Left kidney (tissue), 1 donor: ENCODE measurements at regions not wholly inside any gene's neighbourhood (a gene's known extent, or its start where the extent isn't known, plus 50 kb on each side); places are given as distances from the start of the nearest gene placed in this dataset.

Experiments used
- DNase-seq: peaks from one replicate; pipeline ENCODE4 v3.0.0-alpha.2; 2013

GRCh38 chr6:93828553-93828952 lies 409.2 kb upstream of the EPHA7 start:
- no peak for DNase-seq

GRCh38 chr6:93827728-93828127 lies 408.4 kb upstream of the EPHA7 start:
- no peak for DNase-seq

- DNase-seq: no peak
Measured at GRCh38 chr6:93825950-93826349, 406.6 kb upstream of the EPHA7 start.

- DNase-seq: no peak
Measured at GRCh38 chr6:93823489-93823888, 404.1 kb upstream of the EPHA7 start.

- no peak for DNase-seq
Measured at GRCh38 chr6:93822434-93823265, 403.3 kb upstream of the EPHA7 start.

GRCh38 chr6:93821953-93822352 lies 402.6 kb upstream of the EPHA7 start:
- no peak for DNase-seq

GRCh38 chr6:93820465-93821082 lies 401.2 kb upstream of the EPHA7 start:
- DNase-seq: no peak

- DNase-seq: no peak
Measured at GRCh38 chr6:93819189-93819588, 399.8 kb upstream of the EPHA7 start.

- no peak for DNase-seq
Measured at GRCh38 chr6:93817937-93818336, 398.6 kb upstream of the EPHA7 start.

- no peak for DNase-seq
Measured at GRCh38 chr6:93806409-93807270, 387.3 kb upstream of the EPHA7 start.

GRCh38 chr6:93801101-93801847 lies 381.9 kb upstream of the EPHA7 start:
- DNase-seq: no peak

GRCh38 chr6:93799226-93799625 lies 379.9 kb upstream of the EPHA7 start:
- DNase-seq: no peak

- DNase-seq: no peak
Measured at GRCh38 chr6:93794166-93794565, 374.8 kb upstream of the EPHA7 start.

- DNase-seq: peak; percentile 27
Measured at GRCh38 chr6:93792746-93793145, 373.4 kb upstream of the EPHA7 start.

- DNase-seq: no peak
Measured at GRCh38 chr6:93790981-93791380, 371.6 kb upstream of the EPHA7 start.

GRCh38 chr6:93789532-93789931 lies 370.2 kb upstream of the EPHA7 start:
- no peak for DNase-seq

GRCh38 chr6:93787841-93788240 lies 368.5 kb upstream of the EPHA7 start:
- DNase-seq: no peak

GRCh38 chr6:93786474-93787330 lies 367.3 kb upstream of the EPHA7 start:
- no peak for DNase-seq

GRCh38 chr6:93785694-93786030 lies 366.3 kb upstream of the EPHA7 start:
- DNase-seq: no peak

- DNase-seq: no peak
Measured at GRCh38 chr6:93784794-93785693, 365.7 kb upstream of the EPHA7 start.
